SK-N-SH treated with all-trans-retinoic acid at 6 μM for 48 hours (cell line): ENCODE measurements at regions not wholly inside any gene's neighbourhood (a gene's known extent, or its start where the extent isn't known, plus 50 kb on each side); places are given as distances from the start of the nearest gene placed in this dataset.

ENCODE experiments used
- RARB ChIP-seq: fragments of 250-450 bp; sonication (Bioruptor Pico); IDR thresholded peaks from 2 replicates; pipeline ENCODE4 v1.8.0; 2021; ENCODE audit warnings: mild to moderate bottlenecking, moderate library complexity
- ZFP3 ChIP-seq: fragments of 250-450 bp; sonication (Bioruptor Pico); IDR thresholded peaks from 2 replicates; pipeline ENCODE4 v1.5.0; 2020; ENCODE audit warnings: mild to moderate bottlenecking, moderate library complexity
- TF ChIP-seq, protein P1 (sequence below): fragments of 250-450 bp; sonication (Bioruptor Pico); IDR thresholded peaks from 2 replicates; pipeline ENCODE4 v1.5.1; 2021; ENCODE audit warnings: mild to moderate bottlenecking, moderate library complexity
- TF ChIP-seq, protein P2 (sequence below): fragments of 250-450 bp; sonication (Bioruptor Pico); IDR thresholded peaks from 2 replicates; pipeline ENCODE4 v1.8.0; 2020; ENCODE audit warnings: mild to moderate bottlenecking, moderate library complexity, borderline replicate concordance

DNA sequence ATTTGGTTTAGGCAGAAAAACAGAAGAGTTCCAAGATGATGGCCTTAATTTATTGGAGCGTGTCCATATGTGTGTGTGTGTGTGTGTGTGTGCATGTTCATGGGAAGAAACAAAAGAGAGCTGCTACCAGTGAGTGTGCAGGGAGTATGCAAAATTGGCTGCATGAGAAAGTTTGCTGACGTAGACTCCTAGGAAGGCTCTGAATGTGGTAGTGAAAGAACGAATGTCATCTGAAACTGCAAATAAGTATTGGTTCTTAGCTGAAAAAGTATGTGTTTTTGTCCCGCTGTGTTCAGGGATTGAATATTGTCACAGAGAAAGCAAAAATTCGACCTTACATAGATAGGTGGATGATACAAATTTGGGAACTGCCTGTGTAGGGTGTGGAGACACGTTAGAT lies 542.6 kb upstream of the COX7C start:
- TF ChIP-seq RARB (CRISPR knock-in tag): no peak
- TF ChIP-seq, protein P1, sequence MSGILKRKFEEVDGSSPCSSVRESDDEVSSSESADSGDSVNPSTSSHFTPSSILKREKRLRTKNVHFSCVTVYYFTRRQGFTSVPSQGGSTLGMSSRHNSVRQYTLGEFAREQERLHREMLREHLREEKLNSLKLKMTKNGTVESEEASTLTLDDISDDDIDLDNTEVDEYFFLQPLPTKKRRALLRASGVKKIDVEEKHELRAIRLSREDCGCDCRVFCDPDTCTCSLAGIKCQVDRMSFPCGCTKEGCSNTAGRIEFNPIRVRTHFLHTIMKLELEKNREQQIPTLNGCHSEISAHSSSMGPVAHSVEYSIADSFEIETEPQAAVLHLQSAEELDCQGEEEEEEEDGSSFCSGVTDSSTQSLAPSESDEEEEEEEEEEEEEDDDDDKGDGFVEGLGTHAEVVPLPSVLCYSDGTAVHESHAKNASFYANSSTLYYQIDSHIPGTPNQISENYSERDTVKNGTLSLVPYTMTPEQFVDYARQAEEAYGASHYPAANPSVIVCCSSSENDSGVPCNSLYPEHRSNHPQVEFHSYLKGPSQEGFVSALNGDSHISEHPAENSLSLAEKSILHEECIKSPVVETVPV (CRISPR knock-in tag): no peak
- TF ChIP-seq ZFP3: no peak
- TF ChIP-seq, protein P2, sequence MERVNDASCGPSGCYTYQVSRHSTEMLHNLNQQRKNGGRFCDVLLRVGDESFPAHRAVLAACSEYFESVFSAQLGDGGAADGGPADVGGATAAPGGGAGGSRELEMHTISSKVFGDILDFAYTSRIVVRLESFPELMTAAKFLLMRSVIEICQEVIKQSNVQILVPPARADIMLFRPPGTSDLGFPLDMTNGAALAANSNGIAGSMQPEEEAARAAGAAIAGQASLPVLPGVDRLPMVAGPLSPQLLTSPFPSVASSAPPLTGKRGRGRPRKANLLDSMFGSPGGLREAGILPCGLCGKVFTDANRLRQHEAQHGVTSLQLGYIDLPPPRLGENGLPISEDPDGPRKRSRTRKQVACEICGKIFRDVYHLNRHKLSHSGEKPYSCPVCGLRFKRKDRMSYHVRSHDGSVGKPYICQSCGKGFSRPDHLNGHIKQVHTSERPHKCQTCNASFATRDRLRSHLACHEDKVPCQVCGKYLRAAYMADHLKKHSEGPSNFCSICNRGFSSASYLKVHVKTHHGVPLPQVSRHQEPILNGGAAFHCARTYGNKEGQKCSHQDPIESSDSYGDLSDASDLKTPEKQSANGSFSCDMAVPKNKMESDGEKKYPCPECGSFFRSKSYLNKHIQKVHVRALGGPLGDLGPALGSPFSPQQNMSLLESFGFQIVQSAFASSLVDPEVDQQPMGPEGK (CRISPR knock-in tag): no peak
